CD14-positive monocyte (primary cell): ENCODE measurements at regions not wholly inside any gene's neighbourhood (a gene's known extent, or its start where the extent isn't known, plus 50 kb on each side); places are given as distances from the start of the nearest gene placed in this dataset.

Source experiments
- DNase-seq, 3 donors: peaks; one replicate each; pipeline ENCODE4 v3.0.0-alpha.2; 2011 to 2022
- H2AFZ ChIP-seq: 2 replicates; pipeline ENCODE4 v1.6.0; 2012; ENCODE audit warnings: mild to moderate bottlenecking, low read depth, low read length, inconsistent platforms; ENCODE audit not compliant: insufficient read depth, poor library complexity, severe bottlenecking
- H3K27ac ChIP-seq, 2 donors: 1 replicate in 1 of 2; 2 replicates in 1 of 2; pipeline ENCODE4 v1.5.1; 2012 to 2013; ENCODE audit warnings: low read length in 2 of 2, control low read depth in 1 of 2, inconsistent platforms in 1 of 2, low read depth in 1 of 2, mild to moderate bottlenecking in 1 of 2
- H3K27me3 ChIP-seq, 2 donors: one replicate each; pipeline versions ENCODE4 v1.6.0 to v1.6.1; 2011 to 2013; ENCODE audit warnings: low read length in 2 of 2; ENCODE audit not compliant: control insufficient read depth in 2 of 2, insufficient read depth in 2 of 2
- H3K36me3 ChIP-seq, 2 donors: replicated peaks in 1 of 2; 1 replicate in 1 of 2; 2 replicates in 1 of 2; pipeline versions ENCODE4 v1.5.1 to v1.6.1; 2012 to 2013; ENCODE audit warnings: low read length in 2 of 2, control low read depth in 1 of 2, inconsistent platforms in 1 of 2, mild to moderate bottlenecking in 1 of 2; ENCODE audit not compliant: insufficient read depth in 2 of 2, control insufficient read depth in 1 of 2
- H3K4me1 ChIP-seq, 2 donors: 1 replicate in 1 of 2; 2 replicates in 1 of 2; pipeline versions ENCODE4 v1.5.1 to v1.6.1; 2012 to 2013; ENCODE audit warnings: low read length in 2 of 2, control low read depth in 1 of 2, inconsistent platforms in 1 of 2, mild to moderate bottlenecking in 1 of 2, moderate library complexity in 1 of 2; ENCODE audit not compliant: insufficient read depth in 2 of 2, control insufficient read depth in 1 of 2
- H3K4me2 ChIP-seq: replicated peaks from 2 replicates; pipeline ENCODE3; 2012; ENCODE audit warnings: low read length, moderate library complexity, mild to moderate bottlenecking; ENCODE audit not compliant: poor library complexity, severe bottlenecking; ENCODE audit errors: extremely low read depth
- H3K4me3 ChIP-seq, 3 experiments: fragments of 200-600 bp in 1 of 3; sonication (generic) in 1 of 3; replicated peaks in 1 of 3; 1 replicate in 2 of 3; 2 replicates in 1 of 3; pipeline ENCODE4 v1.5.1; 2011 to 2013; ENCODE audit warnings: low read length in 3 of 3, mild to moderate bottlenecking in 3 of 3, control low read depth in 2 of 3, low read depth in 2 of 3, inconsistent platforms in 1 of 3, moderate library complexity in 1 of 3
- H3K79me2 ChIP-seq: 2 replicates; pipeline ENCODE4 v1.6.0; 2012; ENCODE audit warnings: mild to moderate bottlenecking, control low read depth, inconsistent platforms, low read length, moderate library complexity; ENCODE audit not compliant: insufficient read depth
- H3K9ac ChIP-seq: 2 replicates; pipeline ENCODE4 v1.6.0; 2017; ENCODE audit warnings: low read length, mild to moderate bottlenecking; ENCODE audit not compliant: insufficient read depth, poor library complexity, severe bottlenecking
- H3K9me3 ChIP-seq, 2 donors: replicated peaks in 1 of 2; 1 replicate in 1 of 2; 2 replicates in 1 of 2; pipeline versions ENCODE4 v1.5.1 to v1.6.1; 2012 to 2013; ENCODE audit warnings: low read length in 2 of 2, control low read depth in 1 of 2; ENCODE audit not compliant: control insufficient read depth in 1 of 2, insufficient read depth in 1 of 2
- H4K20me1 ChIP-seq: 2 replicates; pipeline ENCODE4 v1.6.0; 2012; ENCODE audit warnings: mild to moderate bottlenecking, low read length, control low read depth, moderate library complexity; ENCODE audit not compliant: insufficient read depth
- H3K27ac Mint-ChIP-seq, 7 donors: one replicate each; pipeline ENCODE4 v1.8.0; 2020; ENCODE audit warnings: mild to moderate bottlenecking in 7 of 7, mixed read lengths in 7 of 7, moderate library complexity in 6 of 7, inconsistent platforms in 2 of 7
- H3K27me3 Mint-ChIP-seq, 3 donors: one replicate each; pipeline ENCODE4 v1.8.0; 2021 to 2022; ENCODE audit warnings: low read depth in 3 of 3, mild to moderate bottlenecking in 3 of 3, mixed read lengths in 3 of 3, moderate library complexity in 3 of 3, inconsistent platforms in 1 of 3
- H3K36me3 Mint-ChIP-seq, 2 donors: one replicate each; pipeline ENCODE4 v1.8.0; 2020; ENCODE audit warnings: mixed read lengths in 2 of 2, inconsistent platforms in 1 of 2, mild to moderate bottlenecking in 1 of 2
- H3K4me1 Mint-ChIP-seq: one replicate; pipeline ENCODE4 v1.8.0; 2020; ENCODE audit warnings: mild to moderate bottlenecking, mixed read lengths
- H3K4me3 Mint-ChIP-seq, 2 donors: one replicate each; pipeline ENCODE4 v1.8.0; 2020; ENCODE audit warnings: mild to moderate bottlenecking in 2 of 2, mixed read lengths in 2 of 2, moderate library complexity in 1 of 2
- H3K9me3 Mint-ChIP-seq, 7 donors: one replicate each; pipeline ENCODE4 v1.8.0; 2020 to 2022; ENCODE audit warnings: mixed read lengths in 7 of 7, mild to moderate bottlenecking in 6 of 7, moderate library complexity in 6 of 7, inconsistent platforms in 2 of 7
- CTCF ChIP-seq: fragments of 200-600 bp; IDR thresholded peaks from one replicate; pipeline ENCODE4 v1.8.0; 2022; ENCODE audit warnings: antibody characterized with exemption, mild to moderate bottlenecking
- WGBS: methylation state at CpG from one replicate; pipeline ENCODE4 v1.1.5; 2013; ENCODE audit warnings: missing lambda C conversion rate; ENCODE audit not compliant: insufficient coverage; 5-methylcytosine and 5-hydroxymethylcytosine counted together
- intact Hi-C, 2 donors: fragments of 100-400 bp; cut with micrococcal nuclease; formaldehyde crosslinking; loops; one replicate each; pipeline versions ENCODE4 v1.15.0 to v1.15.1; 2023

GRCh38 chr4:83703752-83704151, 167.8 kb downstream of the GPAT3 start:
- Histone ChIP-seq H3K9ac (no peak overlapping the region), H3K36me3 (no peaks in the 10 kb centered on the region), H2AFZ (no peak overlapping the region), H3K4me3 (no peak overlapping the region), H3K4me2 (no peak overlapping the region), H3K79me2 (no peaks in the 10 kb centered on the region), H3K4me1 (no peaks in the 10 kb centered on the region), H4K20me1 (no peaks in the 10 kb centered on the region), H3K27ac (no peak overlapping the region), H3K9me3 (peaks cover 13% of the 10 kb centered on the region in 2 donors), H3K27me3 (no peaks in the 10 kb centered on the region)
- intact Hi-C loops, result no loop called here
- H3K4me1 Mint-ChIP-seq, result no peaks in the 10 kb centered on the region
- no peak for TF ChIP-seq CTCF
- no peak for DNase-seq
- WGBS, result no CpG with 5 or more reads among the region's 1 CpG
- H3K27ac Mint-ChIP-seq, result no peak overlapping the region
- no peaks in the 10 kb centered on the region for H3K36me3 Mint-ChIP-seq
- H3K27me3 Mint-ChIP-seq, result peaks cover 0 to 5% (median 2%) of the 10 kb centered on the region in 3 donors
- H3K4me3 Mint-ChIP-seq, result no peak overlapping the region
- H3K9me3 Mint-ChIP-seq, result peaks cover 6 to 25% (median 10%) of the 10 kb centered on the region in 7 donors

GRCh38 chr4:83701041-83701440, 165.1 kb downstream of the GPAT3 start:
- DNase-seq, result no peak
- H3K27me3 Mint-ChIP-seq, result peaks cover 0 to 7% (median 2%) of the 10 kb centered on the region in 3 donors
- H3K4me1 Mint-ChIP-seq, result no peaks in the 10 kb centered on the region
- WGBS, result no CpG with 5 or more reads among the region's 1 CpG
- H3K9me3 ChIP-seq, result peaks cover 13% of the 10 kb centered on the region in 2 donors
- H3K79me2 ChIP-seq, result no peaks in the 10 kb centered on the region
- H3K4me3 ChIP-seq, result no peak overlapping the region
- no peaks in the 10 kb centered on the region for H3K36me3 Mint-ChIP-seq
- intact Hi-C loops, result no loop called here
- H3K27ac Mint-ChIP-seq, result no peak overlapping the region
- no peaks in the 10 kb centered on the region for H3K36me3 ChIP-seq
- H4K20me1 ChIP-seq, result no peaks in the 10 kb centered on the region
- H3K4me2 ChIP-seq, result no peak overlapping the region
- no peak overlapping the region for H3K4me3 Mint-ChIP-seq
- no peak overlapping the region for H2AFZ ChIP-seq
- peaks cover 6 to 25% (median 10%) of the 10 kb centered on the region in 7 donors for H3K9me3 Mint-ChIP-seq
- no peak overlapping the region for H3K27ac ChIP-seq
- TF ChIP-seq CTCF, result no peak
- H3K4me1 ChIP-seq, result no peaks in the 10 kb centered on the region
- H3K27me3 ChIP-seq, result no peaks in the 10 kb centered on the region
- no peak overlapping the region for H3K9ac ChIP-seq
